ENCODE measurements at regions not wholly inside any gene's neighbourhood (a gene's known extent, or its start where the extent isn't known, plus 50 kb on each side); places are given as distances from the start of the nearest gene placed in this dataset.

- TF ChIP-seq EZH2 (IDR thresholded peaks at IDR 0.05; ENCODE audit: low read depth, low read length, severe bottlenecking) (no peak), CHD1 (IDR thresholded peaks at IDR 0.05; ENCODE audit: low read depth, low read length) (no peak), RAD21 (IDR thresholded peaks at IDR 0.05 in 1 of 2, conservative IDR thresholded peaks at IDR 0.05 in 1 of 2; ENCODE audit: low read depth in 2 of 2, low read length in 2 of 2) (no peak), POLR2A (IDR thresholded peaks at IDR 0.05; ENCODE audit: control extremely low read depth in 1 of 2, low read depth in 2 of 2, low read length in 2 of 2) (no peak), CTCF (IDR thresholded peaks at IDR 0.05; ENCODE audit: control extremely low read depth in 1 of 3, insufficient read depth in 1 of 3, low read depth in 1 of 3, low read length in 3 of 3) (no peak), ZNF274 (IDR thresholded peaks at IDR 0.05; ENCODE audit: borderline replicate concordance, extremely low read depth, low read length) (no peak)
Observed at GRCh38 chr5:124659798-124660197, 86.6 kb downstream of the ZNF608 start.

All from H1 (cell line).